ENCODE measurements at regions not wholly inside any gene's neighbourhood (a gene's known extent, or its start where the extent isn't known, plus 50 kb on each side); places are given as distances from the start of the nearest gene placed in this dataset.

DNA sequence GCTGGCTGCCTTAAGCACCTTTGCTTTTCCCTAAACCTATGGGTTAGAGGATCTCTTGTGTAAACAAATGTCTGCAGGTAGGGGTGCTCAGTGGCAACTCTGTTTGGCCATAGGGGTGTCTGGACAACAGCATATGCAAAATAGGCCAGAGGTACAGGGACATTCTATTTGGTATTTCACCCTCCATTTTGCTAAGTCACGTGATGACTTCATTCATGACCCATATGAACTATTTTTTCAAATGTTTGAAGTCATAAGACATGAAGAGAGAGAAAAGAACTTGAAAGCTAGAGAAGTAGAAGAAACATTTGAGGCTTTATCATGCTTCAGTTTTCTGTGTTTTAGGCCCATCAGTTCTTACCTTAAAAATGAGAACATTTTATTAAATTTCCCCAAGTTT, 370.2 kb downstream of the GADD45G start:
- TF ChIP-seq, protein P1, sequence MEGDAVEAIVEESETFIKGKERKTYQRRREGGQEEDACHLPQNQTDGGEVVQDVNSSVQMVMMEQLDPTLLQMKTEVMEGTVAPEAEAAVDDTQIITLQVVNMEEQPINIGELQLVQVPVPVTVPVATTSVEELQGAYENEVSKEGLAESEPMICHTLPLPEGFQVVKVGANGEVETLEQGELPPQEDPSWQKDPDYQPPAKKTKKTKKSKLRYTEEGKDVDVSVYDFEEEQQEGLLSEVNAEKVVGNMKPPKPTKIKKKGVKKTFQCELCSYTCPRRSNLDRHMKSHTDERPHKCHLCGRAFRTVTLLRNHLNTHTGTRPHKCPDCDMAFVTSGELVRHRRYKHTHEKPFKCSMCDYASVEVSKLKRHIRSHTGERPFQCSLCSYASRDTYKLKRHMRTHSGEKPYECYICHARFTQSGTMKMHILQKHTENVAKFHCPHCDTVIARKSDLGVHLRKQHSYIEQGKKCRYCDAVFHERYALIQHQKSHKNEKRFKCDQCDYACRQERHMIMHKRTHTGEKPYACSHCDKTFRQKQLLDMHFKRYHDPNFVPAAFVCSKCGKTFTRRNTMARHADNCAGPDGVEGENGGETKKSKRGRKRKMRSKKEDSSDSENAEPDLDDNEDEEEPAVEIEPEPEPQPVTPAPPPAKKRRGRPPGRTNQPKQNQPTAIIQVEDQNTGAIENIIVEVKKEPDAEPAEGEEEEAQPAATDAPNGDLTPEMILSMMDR (IDR thresholded peaks at IDR 0.05), result no peak
- Histone ChIP-seq H2AFZ (ENCODE audit: insufficient read depth, low read depth, low read length, poor library complexity, severe bottlenecking) (no peak overlapping the region), H3K9ac (ENCODE audit: insufficient read depth, low read length, poor library complexity, severe bottlenecking) (no peak overlapping the region), H3K9me3 (replicated peaks in 1 of 2; ENCODE audit: control insufficient read depth in 1 of 2, insufficient read depth in 1 of 2, low read length in 2 of 2) (no peaks in the 10 kb centered on the region), H4K20me1 (ENCODE audit: insufficient read depth, low read length) (no peaks in the 10 kb centered on the region), H3K27ac (ENCODE audit: low read depth in 1 of 2, low read length in 2 of 2) (no peak overlapping the region), H3K79me2 (ENCODE audit: insufficient read depth, low read length) (no peaks in the 10 kb centered on the region), H3K36me3 (replicated peaks in 1 of 2; ENCODE audit: control insufficient read depth in 1 of 2, insufficient read depth in 2 of 2, low read length in 2 of 2) (no peaks in the 10 kb centered on the region), H3K4me3 (replicated peaks in 1 of 3; ENCODE audit: low read depth in 2 of 3, low read length in 3 of 3) (no peak overlapping the region), H3K4me2 (replicated peaks; ENCODE audit: extremely low read depth, low read length, poor library complexity, severe bottlenecking) (no peak overlapping the region), H3K27me3 (ENCODE audit: control insufficient read depth in 2 of 2, insufficient read depth in 2 of 2, low read length in 2 of 2) (no peaks in the 10 kb centered on the region), H3K4me1 (ENCODE audit: control insufficient read depth in 1 of 2, insufficient read depth in 2 of 2, low read length in 2 of 2) (peaks cover 11 to 20% of the 10 kb centered on the region in 2 donors)
- Mint-ChIP-seq H3K36me3 (no peaks in the 10 kb centered on the region), H3K4me3 (peak overlapping the region in 1 of 2 donors; percentile 67), H3K27ac (peak overlapping the region in 2 of 7 donors; percentile 39 to 79), H3K27me3 (ENCODE audit: low read depth in 3 of 3) (no peaks in the 10 kb centered on the region), H3K9me3 (no peaks in the 10 kb centered on the region), H3K4me1 (peaks cover 37% of the 10 kb centered on the region)
- intact Hi-C loops (cut with micrococcal nuclease), result no loop called here
- no peak for DNase-seq
- WGBS (ENCODE audit: insufficient coverage), result no CpG with 5 or more reads among the region's 1 CpG

- Histone ChIP-seq H2AFZ (ENCODE audit: insufficient read depth, low read depth, low read length, poor library complexity, severe bottlenecking) (peak overlapping the region; percentile 33), H3K9me3 (replicated peaks in 1 of 2; ENCODE audit: control insufficient read depth in 1 of 2, insufficient read depth in 1 of 2, low read length in 2 of 2) (no peaks in the 10 kb centered on the region), H3K27me3 (ENCODE audit: control insufficient read depth in 2 of 2, insufficient read depth in 2 of 2, low read length in 2 of 2) (no peaks in the 10 kb centered on the region), H3K79me2 (ENCODE audit: insufficient read depth, low read length) (no peaks in the 10 kb centered on the region), H3K36me3 (replicated peaks in 1 of 2; ENCODE audit: control insufficient read depth in 1 of 2, insufficient read depth in 2 of 2, low read length in 2 of 2) (no peaks in the 10 kb centered on the region), H3K9ac (ENCODE audit: insufficient read depth, low read length, poor library complexity, severe bottlenecking) (no peak overlapping the region), H4K20me1 (ENCODE audit: insufficient read depth, low read length) (no peaks in the 10 kb centered on the region), H3K4me1 (ENCODE audit: control insufficient read depth in 1 of 2, insufficient read depth in 2 of 2, low read length in 2 of 2) (peaks cover 8 to 14% of the 10 kb centered on the region in 2 donors), H3K4me3 (replicated peaks in 1 of 3; ENCODE audit: low read depth in 2 of 3, low read length in 3 of 3) (no peak overlapping the region), H3K4me2 (replicated peaks; ENCODE audit: extremely low read depth, low read length, poor library complexity, severe bottlenecking) (no peak overlapping the region), H3K27ac (ENCODE audit: low read depth in 1 of 2, low read length in 2 of 2) (no peak overlapping the region)
- intact Hi-C loops (cut with micrococcal nuclease), result no loop called here
- DNase-seq, result no peak
- Mint-ChIP-seq H3K36me3 (no peaks in the 10 kb centered on the region), H3K9me3 (no peaks in the 10 kb centered on the region), H3K27ac (peak overlapping the region in 4 of 7 donors; percentile 11 to 79 (median 37)), H3K27me3 (ENCODE audit: low read depth in 3 of 3) (no peaks in the 10 kb centered on the region), H3K4me1 (peaks cover 33% of the 10 kb centered on the region), H3K4me3 (peak overlapping the region in 1 of 2 donors; percentile 41)
- whole genome bisulfite sequencing (ENCODE audit: insufficient coverage), result 71% methylated on average over 1 of the region's 2 CpGs
- TF ChIP-seq, protein P1 (IDR thresholded peaks at IDR 0.05), result no peak
Observed at GRCh38 chr9:89975630-89976029, 370.8 kb downstream of the GADD45G start.
